ENCODE measurements at regions not wholly inside any gene's neighbourhood (a gene's known extent, or its start where the extent isn't known, plus 50 kb on each side); places are given as distances from the start of the nearest gene placed in this dataset.

DNA sequence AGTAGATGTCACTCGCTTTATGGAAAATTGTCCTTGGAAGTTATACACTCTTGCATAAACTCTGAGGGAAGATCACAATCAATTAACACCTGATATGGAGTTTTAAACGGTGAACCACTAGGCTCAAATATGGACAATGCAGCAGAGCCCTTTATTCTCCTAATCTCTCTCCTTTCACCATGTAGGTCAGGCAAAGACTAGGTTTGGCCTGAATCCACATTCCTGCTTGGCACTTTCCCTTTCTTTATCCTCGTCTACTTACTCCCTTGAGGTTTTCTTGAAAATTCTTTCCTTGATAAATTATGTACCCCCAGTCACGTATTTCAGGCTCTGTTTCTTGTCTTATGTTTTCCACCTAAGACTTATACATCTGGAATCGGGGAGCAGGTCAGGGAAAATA lies 751.7 kb downstream of the DACH1 start (continued):
- TF ChIP-seq ZSCAN20 (CRISPR knock-in tag; IDR thresholded peaks at IDR 0.05) (no peak), HOXB5 (CRISPR knock-in tag; IDR thresholded peaks at IDR 0.05) (no peak)

DNA sequence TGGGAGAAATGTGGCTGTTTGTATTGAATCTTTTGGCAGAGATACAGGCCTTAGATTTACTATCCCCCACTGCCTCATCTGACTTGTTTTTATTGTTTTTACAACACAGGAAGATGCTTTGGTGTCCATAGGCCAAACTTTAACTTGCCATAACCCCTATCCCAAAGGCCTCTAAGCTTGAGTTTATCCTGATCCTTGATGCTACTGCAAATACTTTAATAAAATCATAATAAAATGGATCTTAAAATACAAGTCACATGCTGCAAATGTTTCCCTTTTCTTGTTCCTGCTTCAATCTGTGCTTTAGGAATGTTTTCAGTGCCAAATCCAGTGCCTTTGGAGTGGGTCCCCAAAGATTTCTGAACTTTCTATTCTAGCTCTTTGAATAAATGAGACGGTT lies 770.6 kb downstream of the DACH1 start:
- DNase-seq (ENCODE audit: low read depth in 1 of 2, low spot score in 1 of 2) = no peak
- H3K4me1 ChIP-seq = no peaks in the 10 kb centered on the region
- WGBS (ENCODE audit: missing lambda C conversion rate) = 74% methylated on average over 1 of the region's 1 CpG
- TF ChIP-seq RNF2 (IDR thresholded peaks at IDR 0.05; ENCODE audit: borderline replicate concordance, low read depth) (no peak), RFX5 (IDR thresholded peaks at IDR 0.05) (no peak), ZC3H11A (IDR thresholded peaks at IDR 0.05) (no peak), HOXB5 (CRISPR knock-in tag; IDR thresholded peaks at IDR 0.05) (no peak), TP53 (CRISPR knock-in tag; IDR thresholded peaks at IDR 0.05) (no peak), FOXS1 (CRISPR knock-in tag; IDR thresholded peaks at IDR 0.05) (no peak), EHF (CRISPR knock-in tag; IDR thresholded peaks at IDR 0.05) (no peak), PHF8 (IDR thresholded peaks at IDR 0.05; ENCODE audit: borderline replicate concordance, low read depth) (no peak), KDM5A (IDR thresholded peaks at IDR 0.05) (no peak), POLR2A (IDR thresholded peaks at IDR 0.05; ENCODE audit: low read length) (no peak), ZFP36 (IDR thresholded peaks at IDR 0.05; ENCODE audit: borderline replicate concordance, partially characterized antibody) (no peak), ESRRA (IDR thresholded peaks at IDR 0.05; ENCODE audit: borderline replicate concordance, low read length) (no peak), EHMT2 (IDR thresholded peaks at IDR 0.05; ENCODE audit: low read depth) (no peak), BHLHE40 (IDR thresholded peaks at IDR 0.05; ENCODE audit: low read depth, low read length) (no peak), SMC3 (IDR thresholded peaks at IDR 0.05) (no peak), KDM1A (IDR thresholded peaks at IDR 0.05; ENCODE audit: low read depth) (no peak)
- TF ChIP-seq, protein P1, sequence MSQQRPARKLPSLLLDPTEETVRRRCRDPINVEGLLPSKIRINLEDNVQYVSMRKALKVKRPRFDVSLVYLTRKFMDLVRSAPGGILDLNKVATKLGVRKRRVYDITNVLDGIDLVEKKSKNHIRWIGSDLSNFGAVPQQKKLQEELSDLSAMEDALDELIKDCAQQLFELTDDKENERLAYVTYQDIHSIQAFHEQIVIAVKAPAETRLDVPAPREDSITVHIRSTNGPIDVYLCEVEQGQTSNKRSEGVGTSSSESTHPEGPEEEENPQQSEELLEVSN (IDR thresholded peaks at IDR 0.05; ENCODE audit: borderline replicate concordance, low read depth) = no peak
- TF ChIP-seq, protein P2, sequence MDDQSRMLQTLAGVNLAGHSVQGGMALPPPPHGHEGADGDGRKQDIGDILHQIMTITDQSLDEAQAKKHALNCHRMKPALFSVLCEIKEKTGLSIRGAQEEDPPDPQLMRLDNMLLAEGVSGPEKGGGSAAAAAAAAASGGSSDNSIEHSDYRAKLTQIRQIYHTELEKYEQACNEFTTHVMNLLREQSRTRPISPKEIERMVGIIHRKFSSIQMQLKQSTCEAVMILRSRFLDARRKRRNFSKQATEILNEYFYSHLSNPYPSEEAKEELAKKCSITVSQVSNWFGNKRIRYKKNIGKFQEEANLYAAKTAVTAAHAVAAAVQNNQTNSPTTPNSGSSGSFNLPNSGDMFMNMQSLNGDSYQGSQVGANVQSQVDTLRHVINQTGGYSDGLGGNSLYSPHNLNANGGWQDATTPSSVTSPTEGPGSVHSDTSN (IDR thresholded peaks at IDR 0.05) = no peak
- POLR2A ChIA-PET = no interaction called here
- H3K4me3 ChIP-seq = no peak overlapping the region
- H3K4me2 ChIP-seq = no peak overlapping the region
- no peak overlapping the region for H3K27ac ChIP-seq
- CTCF ChIA-PET = no interaction called here
- H3K9me3 ChIP-seq = no peaks in the 10 kb centered on the region
- ATAC-seq = no peak
- no peak for FAIRE-seq

DNA sequence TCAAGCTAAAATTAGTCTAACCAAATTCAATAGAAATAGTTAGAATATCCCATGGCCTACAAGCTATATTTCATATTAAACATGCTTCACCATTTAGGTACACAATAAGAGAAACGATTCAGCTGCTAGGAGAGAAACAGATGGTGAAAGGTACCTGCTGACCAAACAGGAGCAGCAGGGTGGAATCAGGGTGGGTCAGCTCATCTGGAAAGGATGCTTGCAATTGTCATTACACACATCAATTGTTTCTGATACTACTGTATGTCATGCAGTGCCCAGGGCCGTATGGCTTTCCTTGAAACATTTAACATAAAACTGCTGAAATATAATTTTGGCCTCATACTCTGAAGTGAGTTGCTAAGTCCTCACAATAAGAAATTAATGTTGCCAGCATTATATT lies 776.0 kb downstream of the DACH1 start:
- Histone ChIP-seq H3K27ac (no peak overlapping the region), H3K4me1 (no peaks in the 10 kb centered on the region), H3K9me3 (no peaks in the 10 kb centered on the region), H3K4me2 (no peak overlapping the region), H3K4me3 (no peak overlapping the region)
- TF ChIP-seq, protein P3, sequence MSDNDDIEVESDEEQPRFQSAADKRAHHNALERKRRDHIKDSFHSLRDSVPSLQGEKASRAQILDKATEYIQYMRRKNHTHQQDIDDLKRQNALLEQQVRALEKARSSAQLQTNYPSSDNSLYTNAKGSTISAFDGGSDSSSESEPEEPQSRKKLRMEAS (IDR thresholded peaks at IDR 0.05) = no peak
- TF ChIP-seq BHLHE40 (IDR thresholded peaks at IDR 0.05; ENCODE audit: low read depth, low read length) (no peak), HEYL (CRISPR knock-in tag; IDR thresholded peaks at IDR 0.05) (no peak), KDM5A (IDR thresholded peaks at IDR 0.05) (no peak), ZNF302 (CRISPR knock-in tag; IDR thresholded peaks at IDR 0.05) (no peak), CBX8 (IDR thresholded peaks at IDR 0.05) (no peak)
- ChIA-PET CTCF (no interaction called here), POLR2A (no interaction called here)
- ATAC-seq (no peak), FAIRE-seq (no peak), DNase-seq (ENCODE audit: low read depth in 1 of 2, low spot score in 1 of 2) (no peak)
- 0% methylated on average over 2 of the region's 2 CpGs for WGBS (ENCODE audit: missing lambda C conversion rate)

DNA sequence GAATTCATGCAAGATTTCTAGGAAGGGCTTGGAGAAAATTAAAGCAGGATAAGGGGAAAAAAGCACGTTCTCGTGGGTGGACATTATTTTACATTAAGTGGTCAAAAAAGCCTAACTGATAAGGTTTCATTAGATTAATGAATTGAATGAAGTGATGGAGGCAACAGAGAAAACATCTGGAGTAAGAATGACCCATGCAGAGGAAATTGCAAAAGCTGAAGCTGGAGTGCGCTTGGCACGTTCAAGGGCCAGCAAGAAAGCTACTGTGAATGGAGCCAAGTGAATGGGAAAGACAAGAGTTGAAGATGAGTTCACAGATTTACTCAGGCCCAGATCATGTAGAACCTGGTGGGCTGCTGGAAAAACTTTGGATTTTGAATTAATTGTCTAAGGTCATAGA lies 777.9 kb downstream of the DACH1 start:
- H3K9me3 ChIP-seq = no peaks in the 10 kb centered on the region
- no peak for FAIRE-seq
- no peak overlapping the region for H3K4me2 ChIP-seq
- ChIA-PET CTCF (no interaction called here), POLR2A (no interaction called here)
- WGBS (ENCODE audit: missing lambda C conversion rate) = 15% methylated on average over 4 of the region's 4 CpGs
- no peak for DNase-seq (ENCODE audit: low read depth in 1 of 2, low spot score in 1 of 2)
- ATAC-seq = no peak
- H3K4me3 ChIP-seq = no peak overlapping the region
- TF ChIP-seq KDM1A (IDR thresholded peaks at IDR 0.05; ENCODE audit: low read depth) (no peak), CBX8 (IDR thresholded peaks at IDR 0.05) (no peak), NR3C1 (IDR thresholded peaks at IDR 0.05) (no peak), JUNB (IDR thresholded peaks at IDR 0.05) (no peak)
- TF ChIP-seq, protein P1 (IDR thresholded peaks at IDR 0.05; ENCODE audit: borderline replicate concordance, low read depth) = no peak
- H3K27ac ChIP-seq = no peak overlapping the region
- H3K4me1 ChIP-seq = no peaks in the 10 kb centered on the region
